ENCODE measurements at regions not wholly inside any gene's neighbourhood (a gene's known extent, or its start where the extent isn't known, plus 50 kb on each side); places are given as distances from the start of the nearest gene placed in this dataset.
"Not testable (repeated sequence)": the region's sequence is repeated elsewhere in the genome, so short reads cannot be mapped to it uniquely, and the experiment has no call there.

DNA sequence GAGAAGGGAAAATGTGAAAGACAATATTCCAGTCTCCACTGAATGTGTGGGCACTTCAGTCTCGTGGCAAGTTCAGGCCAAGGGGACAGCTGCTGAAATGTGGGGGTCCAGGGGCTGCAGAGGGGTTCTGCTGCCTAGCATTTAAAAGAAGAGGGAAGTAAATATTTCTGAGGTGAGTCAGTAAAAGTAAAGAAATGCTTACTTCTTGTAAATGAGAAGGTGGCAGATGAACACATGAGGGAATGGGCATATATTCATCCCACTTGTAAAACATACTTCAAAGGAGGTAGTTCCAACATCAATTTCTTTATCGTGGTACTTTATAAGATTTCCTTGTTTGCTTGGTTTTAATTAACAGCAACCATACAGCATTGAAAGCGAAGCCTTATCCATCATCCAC is 63.1 kb upstream of the HIVEP3 start:
- peak; percentile 11 for DNase-seq (ENCODE audit: low read depth)

DNA sequence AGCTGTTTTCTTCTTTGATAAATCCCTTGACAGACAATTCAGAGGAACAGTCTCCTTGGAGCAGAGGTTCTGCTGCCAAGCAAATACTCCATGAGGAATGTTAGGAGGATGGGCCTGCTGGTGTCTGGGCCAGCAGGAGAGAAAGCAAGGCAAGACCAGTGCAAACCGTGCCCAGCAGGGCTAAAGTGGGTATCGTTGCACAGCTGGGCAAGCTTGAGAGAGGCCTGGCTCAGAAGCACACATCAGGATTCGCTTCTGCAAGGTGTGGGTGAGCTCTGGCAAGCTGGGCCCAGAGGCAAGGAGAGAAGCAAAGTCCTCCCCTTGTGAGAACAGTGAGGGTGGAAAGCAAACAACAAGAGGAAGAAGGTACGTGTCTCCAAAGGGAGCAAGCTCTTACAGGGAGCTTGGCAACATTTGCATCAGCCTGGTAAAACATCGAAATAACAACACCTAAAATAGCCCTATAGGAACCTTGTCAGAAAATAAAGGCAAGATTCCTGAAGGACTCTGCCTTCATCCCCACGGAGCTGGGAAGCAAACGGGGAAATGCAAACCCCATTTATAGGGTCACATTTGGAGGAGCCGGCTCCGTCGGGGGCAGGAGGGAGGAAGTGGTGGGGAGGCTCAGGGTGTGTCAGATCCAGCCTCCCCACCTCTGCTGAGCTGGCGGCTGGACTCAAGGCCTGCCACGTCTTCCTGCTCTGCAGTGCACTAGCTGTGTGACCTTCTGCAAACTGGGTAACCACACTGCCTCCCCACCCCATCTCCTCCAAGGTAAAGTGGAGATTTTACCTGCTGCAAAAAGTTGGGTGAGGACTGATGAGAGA is 62.3 kb upstream of the HIVEP3 start:
- peak; percentile 20 for DNase-seq (ENCODE audit: low read depth)

DNA sequence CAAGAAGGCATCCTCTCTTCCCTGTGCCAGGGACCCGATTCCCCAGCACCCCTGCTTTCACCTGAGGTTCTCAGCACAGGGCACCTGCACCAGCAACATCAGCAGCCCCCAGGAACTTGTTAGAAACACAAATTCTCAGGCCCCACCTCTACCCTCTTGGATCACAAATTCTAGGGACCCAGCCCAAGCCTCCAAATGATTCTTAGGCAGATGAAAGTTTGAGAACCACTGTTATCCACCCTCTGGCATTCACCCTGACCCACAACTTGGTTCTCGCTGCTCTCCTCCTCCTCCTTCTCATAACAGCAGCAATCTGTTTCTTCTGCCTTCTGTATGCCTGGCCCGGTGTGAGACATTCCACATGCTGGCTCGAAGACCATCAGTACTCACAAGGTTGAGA is 60.3 kb upstream of the HIVEP3 start:
- no peak for DNase-seq (ENCODE audit: low read depth)

- no peak for DNase-seq (ENCODE audit: low read depth)
Observed at GRCh38 chr1:41977326-41977725, 58.6 kb upstream of the HIVEP3 start.

DNA sequence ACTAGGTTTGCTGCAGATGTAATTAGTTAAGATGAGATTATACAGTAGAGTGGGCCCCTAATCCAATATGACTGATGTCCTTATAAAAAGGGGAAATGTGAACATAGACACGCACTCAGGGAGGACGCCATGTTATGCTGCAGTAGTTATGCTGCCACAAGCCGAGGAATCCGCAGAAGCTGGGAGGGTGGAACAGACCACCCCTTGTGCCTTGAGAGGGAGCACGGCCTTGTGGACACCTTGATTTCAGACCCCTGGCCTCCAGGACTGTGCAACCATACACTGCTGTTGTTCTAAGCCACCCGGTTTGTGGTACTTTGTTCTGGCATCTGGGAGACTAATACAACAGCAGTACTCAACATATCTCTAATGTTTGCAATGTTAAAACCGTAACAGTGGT is 57.9 kb upstream of the HIVEP3 start:
- no peak for DNase-seq (ENCODE audit: low read depth)

DNA sequence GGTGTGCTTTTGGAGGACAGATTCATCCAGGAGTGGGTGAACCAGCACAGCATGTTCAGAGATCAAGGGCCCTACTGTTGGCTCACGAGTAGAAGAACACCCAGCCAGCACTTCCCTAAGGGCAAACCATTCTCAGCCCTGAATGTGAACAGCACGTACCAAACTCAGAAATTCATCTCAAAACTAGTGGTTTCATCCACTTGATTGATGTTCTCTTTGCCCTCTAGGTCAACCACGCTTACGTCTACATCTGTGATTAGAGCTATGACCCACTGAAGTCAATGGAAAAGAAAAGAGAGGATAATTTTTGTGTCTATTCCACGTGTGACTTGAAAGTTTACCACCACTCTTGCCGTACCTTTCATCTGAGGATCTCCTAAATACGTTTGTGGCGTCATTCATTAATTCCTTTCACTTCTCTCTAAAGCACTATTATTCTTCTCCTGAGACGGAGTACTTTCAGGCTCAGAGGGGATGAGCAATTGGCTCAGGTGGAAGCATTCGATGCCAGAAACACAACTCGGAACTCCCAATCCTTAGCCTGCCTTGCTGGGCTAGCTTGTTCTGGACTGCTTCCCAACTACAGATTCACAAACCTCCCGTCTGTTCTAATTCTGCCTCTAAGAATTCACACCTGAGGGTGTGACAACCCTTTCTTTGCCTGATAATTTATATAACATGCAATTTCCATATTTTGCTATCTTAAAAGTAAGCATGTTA is 57.3 kb upstream of the HIVEP3 start:
- no peak for DNase-seq (ENCODE audit: low read depth)

GRCh38 chr1:41975121-41975520 is 56.4 kb upstream of the HIVEP3 start:
- no peak for DNase-seq (ENCODE audit: low read depth)

DNA sequence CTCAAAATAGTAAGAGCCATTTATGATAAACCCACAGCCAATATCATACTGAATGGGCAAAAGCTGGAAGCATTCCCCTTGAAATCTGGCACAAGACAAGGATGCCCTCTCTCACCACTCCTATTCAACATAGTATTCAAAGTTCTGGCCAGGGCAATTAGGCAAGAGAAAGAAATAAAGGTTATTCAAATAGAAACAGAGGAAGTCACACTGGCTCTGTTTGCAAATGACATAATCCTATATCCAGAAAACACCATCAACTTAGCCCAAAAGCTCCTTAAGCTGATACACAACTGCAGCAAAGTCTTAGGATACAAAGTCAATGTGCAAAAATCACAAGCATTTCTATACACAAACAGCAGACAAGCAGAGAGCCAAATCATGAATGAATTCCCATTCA is 49.8 kb upstream of the HIVEP3 start:
- not testable (repeated sequence) for DNase-seq (ENCODE audit: low read depth)
